Liver (tissue), 8 donors: ENCODE measurements at regions not wholly inside any gene's neighbourhood (a gene's known extent, or its start where the extent isn't known, plus 50 kb on each side); places are given as distances from the start of the nearest gene placed in this dataset.

Experiments
- DNase-seq: peaks from one replicate; pipeline ENCODE4 v3.0.0-alpha.2; 2017; ENCODE audit warnings: low spot score
- H3K27ac ChIP-seq, 2 donors: one replicate each; pipeline ENCODE4 v1.7.0; 2013; ENCODE audit warnings: inconsistent platforms in 2 of 2, low read length in 2 of 2, control low read depth in 1 of 2, low read depth in 1 of 2, mild to moderate bottlenecking in 1 of 2
- H3K27me3 ChIP-seq, 4 donors: one replicate each; pipeline versions ENCODE4 v1.6.1 to v1.7.0; 2013; ENCODE audit warnings: low read length in 3 of 4, inconsistent platforms in 1 of 4, mild to moderate bottlenecking in 1 of 4, moderate library complexity in 1 of 4; ENCODE audit not compliant: control insufficient read depth in 4 of 4, insufficient read depth in 4 of 4
- H3K36me3 ChIP-seq, 4 donors: one replicate each; pipeline versions ENCODE4 v1.6.1 to v1.7.0; 2013; ENCODE audit warnings: low read length in 3 of 4, mild to moderate bottlenecking in 3 of 4, low read depth in 1 of 4, moderate library complexity in 1 of 4; ENCODE audit not compliant: control insufficient read depth in 4 of 4, insufficient read depth in 3 of 4
- H3K4me1 ChIP-seq, 4 donors: one replicate each; pipeline versions ENCODE4 v1.6.1 to v1.7.0; 2013; ENCODE audit warnings: low read length in 3 of 4, mild to moderate bottlenecking in 3 of 4, moderate library complexity in 1 of 4; ENCODE audit not compliant: control insufficient read depth in 4 of 4, insufficient read depth in 4 of 4
- H3K4me3 ChIP-seq, 3 donors: one replicate each; pipeline versions ENCODE4 v1.6.1 to v1.7.0; 2013; ENCODE audit warnings: low read length in 3 of 3, control low read depth in 1 of 3, low read depth in 1 of 3, mild to moderate bottlenecking in 1 of 3
- H3K9ac ChIP-seq, 2 donors: one replicate each; pipeline ENCODE4 v1.7.0; 2013; ENCODE audit warnings: low read length in 2 of 2, mild to moderate bottlenecking in 2 of 2, moderate library complexity in 2 of 2, control low read depth in 1 of 2, low read depth in 1 of 2
- H3K9me3 ChIP-seq, 4 donors: one replicate each; pipeline versions ENCODE4 v1.6.1 to v1.7.0; 2013; ENCODE audit warnings: low read length in 3 of 4; ENCODE audit not compliant: control insufficient read depth in 4 of 4
- EGR1 ChIP-seq, 2 donors: IDR thresholded peaks; 2 replicates each; pipeline ENCODE4 v1.6.1; 2016 to 2018; ENCODE audit warnings: antibody characterized with exemption in 2 of 2, low read depth in 2 of 2
- FOXA1 ChIP-seq: IDR thresholded peaks from 2 replicates; pipeline ENCODE4 v1.6.1; 2016; ENCODE audit warnings: antibody characterized with exemption
- FOXA2 ChIP-seq: IDR thresholded peaks from 2 replicates; pipeline ENCODE4 v1.6.1; 2016; ENCODE audit warnings: antibody characterized with exemption
- GABPA ChIP-seq, 2 donors: IDR thresholded peaks in 1 of 2; conservative IDR thresholded peaks in 1 of 2; 2 replicates each; pipeline ENCODE4 v1.6.1; 2016; ENCODE audit warnings: antibody characterized with exemption in 2 of 2, mild to moderate bottlenecking in 1 of 2, moderate library complexity in 1 of 2
- HNF4A ChIP-seq, 2 donors: conservative IDR thresholded peaks; 2 replicates each; pipeline ENCODE4 v1.6.1; 2016; ENCODE audit warnings: antibody characterized with exemption in 2 of 2, mild to moderate bottlenecking in 2 of 2
- JUND ChIP-seq, 2 donors: IDR thresholded peaks; 2 replicates each; pipeline ENCODE4 v1.6.1; 2016; ENCODE audit warnings: antibody characterized with exemption in 2 of 2
- RAD21 ChIP-seq, 2 donors: IDR thresholded peaks; 2 replicates each; pipeline ENCODE4 v1.6.1; 2016; ENCODE audit warnings: antibody characterized with exemption in 2 of 2, mild to moderate bottlenecking in 2 of 2
- RXRA ChIP-seq, 2 donors: IDR thresholded peaks; 2 replicates each; pipeline ENCODE4 v1.6.1; 2017 to 2018; ENCODE audit warnings: antibody characterized with exemption in 2 of 2, mild to moderate bottlenecking in 1 of 2
- SP1 ChIP-seq: IDR thresholded peaks from 2 replicates; pipeline ENCODE4 v1.6.1; 2018; ENCODE audit warnings: antibody characterized with exemption, mild to moderate bottlenecking
- YY1 ChIP-seq: IDR thresholded peaks from 2 replicates; pipeline ENCODE4 v1.6.1; 2016; ENCODE audit warnings: antibody characterized with exemption, mild to moderate bottlenecking
- WGBS: extraction: QIAGEN DNeasy Blood & Tissue Kit; methylation state at CpG from one replicate; pipeline ENCODE4 v1.1.7; 2013; 5-methylcytosine and 5-hydroxymethylcytosine counted together
- TF ChIP-seq, protein P1 (sequence below): IDR thresholded peaks from 2 replicates; pipeline ENCODE4 v1.6.1; 2016; ENCODE audit warnings: antibody characterized with exemption, mild to moderate bottlenecking
- TF ChIP-seq, protein P2 (sequence below): fragments of 150-350 bp; IDR thresholded peaks from 2 replicates; pipeline ENCODE4 v1.5.1; 2017; ENCODE audit warnings: improper control_type of control experiment, low read depth, low read length; ENCODE audit not compliant: missing input control
- TF ChIP-seq, protein P3 (sequence below): IDR thresholded peaks from 2 replicates; pipeline ENCODE4 v1.6.1; 2016; ENCODE audit warnings: antibody characterized with exemption
- TF ChIP-seq, protein P4 (sequence below): IDR thresholded peaks from 2 replicates; pipeline ENCODE4 v1.6.1; 2016; ENCODE audit warnings: antibody characterized with exemption
- TF ChIP-seq, protein P5 (sequence below): IDR thresholded peaks from 2 replicates; pipeline ENCODE4 v1.6.1; 2016; ENCODE audit warnings: antibody characterized with exemption
- donor health status: healthy.
- donor health status: healthy.
- donor health status: healthy.
- donor health status: healthy.
- donor health status: healthy.

DNA sequence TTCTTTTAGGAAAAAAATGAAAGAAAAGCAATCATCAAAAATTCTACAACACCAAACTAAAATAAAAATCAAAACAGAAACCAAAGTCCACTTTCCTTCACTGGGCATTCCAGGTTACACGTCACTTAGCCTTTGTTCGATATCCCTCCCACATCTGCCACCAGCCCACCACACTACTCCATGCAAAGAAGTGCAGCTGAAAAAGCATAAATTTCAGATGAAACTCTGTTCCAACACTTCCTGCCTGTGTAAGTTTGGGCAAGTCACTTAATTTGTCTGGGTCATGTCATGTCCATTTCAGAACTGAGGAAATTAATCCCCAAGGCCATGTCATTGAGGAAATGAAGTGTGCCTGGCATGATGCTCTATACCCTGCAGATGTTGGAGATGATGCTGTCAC, 354.3 kb upstream of the USP24 start:
- Histone ChIP-seq H3K36me3 (no peaks in the 10 kb centered on the region), H3K9ac (no peak overlapping the region), H3K27me3 (no peaks in the 10 kb centered on the region), H3K27ac (no peak overlapping the region), H3K4me3 (no peak overlapping the region), H3K4me1 (no peaks in the 10 kb centered on the region), H3K9me3 (no peaks in the 10 kb centered on the region)
- TF ChIP-seq YY1 (no peak), JUND (IDR thresholded peaks at IDR 0.05) (no peak), FOXA2 (no peak), EGR1 (IDR thresholded peaks at IDR 0.05; ENCODE audit: low read depth in 2 of 2) (no peak)
- DNase-seq = no peak
- 82% methylated on average over 2 of the region's 2 CpGs for WGBS

DNA sequence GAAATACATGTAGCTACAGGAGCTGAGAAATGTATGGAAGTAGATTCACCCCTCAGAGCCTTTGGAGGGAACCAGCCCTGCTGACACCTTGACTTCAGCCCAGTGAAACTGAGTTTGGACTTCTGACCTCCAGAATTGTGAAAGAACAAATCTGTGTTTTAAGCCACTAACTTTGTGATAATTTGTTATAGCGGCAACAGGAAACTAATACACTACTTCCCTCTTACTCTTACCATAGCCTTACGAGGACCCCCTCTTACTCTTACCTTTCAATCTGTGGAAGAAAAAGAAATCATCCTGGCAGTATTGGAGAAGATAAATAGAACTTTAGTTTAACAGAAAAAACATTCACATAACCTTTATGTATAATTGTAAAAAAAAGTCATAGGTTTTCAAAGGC, 353.6 kb upstream of the USP24 start:
- H3K4me3 ChIP-seq = no peak overlapping the region
- no peaks in the 10 kb centered on the region for H3K27me3 ChIP-seq
- WGBS = 86% methylated on average over 2 of the region's 2 CpGs
- DNase-seq = no peak
- TF ChIP-seq RAD21 (IDR thresholded peaks at IDR 0.05) = no peak
- no peak for TF ChIP-seq JUND (IDR thresholded peaks at IDR 0.05)
- TF ChIP-seq FOXA1 = no peak
- TF ChIP-seq, protein P1, sequence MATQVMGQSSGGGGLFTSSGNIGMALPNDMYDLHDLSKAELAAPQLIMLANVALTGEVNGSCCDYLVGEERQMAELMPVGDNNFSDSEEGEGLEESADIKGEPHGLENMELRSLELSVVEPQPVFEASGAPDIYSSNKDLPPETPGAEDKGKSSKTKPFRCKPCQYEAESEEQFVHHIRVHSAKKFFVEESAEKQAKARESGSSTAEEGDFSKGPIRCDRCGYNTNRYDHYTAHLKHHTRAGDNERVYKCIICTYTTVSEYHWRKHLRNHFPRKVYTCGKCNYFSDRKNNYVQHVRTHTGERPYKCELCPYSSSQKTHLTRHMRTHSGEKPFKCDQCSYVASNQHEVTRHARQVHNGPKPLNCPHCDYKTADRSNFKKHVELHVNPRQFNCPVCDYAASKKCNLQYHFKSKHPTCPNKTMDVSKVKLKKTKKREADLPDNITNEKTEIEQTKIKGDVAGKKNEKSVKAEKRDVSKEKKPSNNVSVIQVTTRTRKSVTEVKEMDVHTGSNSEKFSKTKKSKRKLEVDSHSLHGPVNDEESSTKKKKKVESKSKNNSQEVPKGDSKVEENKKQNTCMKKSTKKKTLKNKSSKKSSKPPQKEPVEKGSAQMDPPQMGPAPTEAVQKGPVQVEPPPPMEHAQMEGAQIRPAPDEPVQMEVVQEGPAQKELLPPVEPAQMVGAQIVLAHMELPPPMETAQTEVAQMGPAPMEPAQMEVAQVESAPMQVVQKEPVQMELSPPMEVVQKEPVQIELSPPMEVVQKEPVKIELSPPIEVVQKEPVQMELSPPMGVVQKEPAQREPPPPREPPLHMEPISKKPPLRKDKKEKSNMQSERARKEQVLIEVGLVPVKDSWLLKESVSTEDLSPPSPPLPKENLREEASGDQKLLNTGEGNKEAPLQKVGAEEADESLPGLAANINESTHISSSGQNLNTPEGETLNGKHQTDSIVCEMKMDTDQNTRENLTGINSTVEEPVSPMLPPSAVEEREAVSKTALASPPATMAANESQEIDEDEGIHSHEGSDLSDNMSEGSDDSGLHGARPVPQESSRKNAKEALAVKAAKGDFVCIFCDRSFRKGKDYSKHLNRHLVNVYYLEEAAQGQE = no peak
- no peak for TF ChIP-seq EGR1 (IDR thresholded peaks at IDR 0.05; ENCODE audit: low read depth in 2 of 2)
- TF ChIP-seq GABPA (IDR thresholded peaks at IDR 0.05 in 1 of 2, conservative IDR thresholded peaks at IDR 0.05 in 1 of 2) = no peak
- no peak for TF ChIP-seq SP1
- no peak for TF ChIP-seq FOXA2
- TF ChIP-seq, protein P2, sequence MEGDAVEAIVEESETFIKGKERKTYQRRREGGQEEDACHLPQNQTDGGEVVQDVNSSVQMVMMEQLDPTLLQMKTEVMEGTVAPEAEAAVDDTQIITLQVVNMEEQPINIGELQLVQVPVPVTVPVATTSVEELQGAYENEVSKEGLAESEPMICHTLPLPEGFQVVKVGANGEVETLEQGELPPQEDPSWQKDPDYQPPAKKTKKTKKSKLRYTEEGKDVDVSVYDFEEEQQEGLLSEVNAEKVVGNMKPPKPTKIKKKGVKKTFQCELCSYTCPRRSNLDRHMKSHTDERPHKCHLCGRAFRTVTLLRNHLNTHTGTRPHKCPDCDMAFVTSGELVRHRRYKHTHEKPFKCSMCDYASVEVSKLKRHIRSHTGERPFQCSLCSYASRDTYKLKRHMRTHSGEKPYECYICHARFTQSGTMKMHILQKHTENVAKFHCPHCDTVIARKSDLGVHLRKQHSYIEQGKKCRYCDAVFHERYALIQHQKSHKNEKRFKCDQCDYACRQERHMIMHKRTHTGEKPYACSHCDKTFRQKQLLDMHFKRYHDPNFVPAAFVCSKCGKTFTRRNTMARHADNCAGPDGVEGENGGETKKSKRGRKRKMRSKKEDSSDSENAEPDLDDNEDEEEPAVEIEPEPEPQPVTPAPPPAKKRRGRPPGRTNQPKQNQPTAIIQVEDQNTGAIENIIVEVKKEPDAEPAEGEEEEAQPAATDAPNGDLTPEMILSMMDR = no peak
- no peak for TF ChIP-seq HNF4A (conservative IDR thresholded peaks at IDR 0.05)
- TF ChIP-seq, protein P3, sequence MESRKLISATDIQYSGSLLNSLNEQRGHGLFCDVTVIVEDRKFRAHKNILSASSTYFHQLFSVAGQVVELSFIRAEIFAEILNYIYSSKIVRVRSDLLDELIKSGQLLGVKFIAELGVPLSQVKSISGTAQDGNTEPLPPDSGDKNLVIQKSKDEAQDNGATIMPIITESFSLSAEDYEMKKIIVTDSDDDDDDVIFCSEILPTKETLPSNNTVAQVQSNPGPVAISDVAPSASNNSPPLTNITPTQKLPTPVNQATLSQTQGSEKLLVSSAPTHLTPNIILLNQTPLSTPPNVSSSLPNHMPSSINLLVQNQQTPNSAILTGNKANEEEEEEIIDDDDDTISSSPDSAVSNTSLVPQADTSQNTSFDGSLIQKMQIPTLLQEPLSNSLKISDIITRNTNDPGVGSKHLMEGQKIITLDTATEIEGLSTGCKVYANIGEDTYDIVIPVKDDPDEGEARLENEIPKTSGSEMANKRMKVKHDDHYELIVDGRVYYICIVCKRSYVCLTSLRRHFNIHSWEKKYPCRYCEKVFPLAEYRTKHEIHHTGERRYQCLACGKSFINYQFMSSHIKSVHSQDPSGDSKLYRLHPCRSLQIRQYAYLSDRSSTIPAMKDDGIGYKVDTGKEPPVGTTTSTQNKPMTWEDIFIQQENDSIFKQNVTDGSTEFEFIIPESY = no peak
- no peak for TF ChIP-seq RXRA (IDR thresholded peaks at IDR 0.05)
- TF ChIP-seq, protein P4, sequence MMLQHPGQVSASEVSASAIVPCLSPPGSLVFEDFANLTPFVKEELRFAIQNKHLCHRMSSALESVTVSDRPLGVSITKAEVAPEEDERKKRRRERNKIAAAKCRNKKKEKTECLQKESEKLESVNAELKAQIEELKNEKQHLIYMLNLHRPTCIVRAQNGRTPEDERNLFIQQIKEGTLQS = no peak
- TF ChIP-seq YY1 = no peak
- TF ChIP-seq, protein P5, sequence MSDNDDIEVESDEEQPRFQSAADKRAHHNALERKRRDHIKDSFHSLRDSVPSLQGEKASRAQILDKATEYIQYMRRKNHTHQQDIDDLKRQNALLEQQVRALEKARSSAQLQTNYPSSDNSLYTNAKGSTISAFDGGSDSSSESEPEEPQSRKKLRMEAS = no peak
- no peak overlapping the region for H3K27ac ChIP-seq
- H3K4me1 ChIP-seq = no peaks in the 10 kb centered on the region
- H3K36me3 ChIP-seq = no peaks in the 10 kb centered on the region
- no peak overlapping the region for H3K9ac ChIP-seq
- no peaks in the 10 kb centered on the region for H3K9me3 ChIP-seq
